GM12891 (cell line): ENCODE measurements at regions not wholly inside any gene's neighbourhood (a gene's known extent, or its start where the extent isn't known, plus 50 kb on each side); places are given as distances from the start of the nearest gene placed in this dataset.

Source experiments
- PAX5 ChIP-seq: IDR thresholded peaks from 2 replicates; pipeline ENCODE4 v1.6.1; 2011; ENCODE audit warnings: low read length, moderate library complexity, mild to moderate bottlenecking; ENCODE audit not compliant: insufficient read depth, severe bottlenecking
- POLR2A ChIP-seq: IDR thresholded peaks from 2 replicates; pipeline ENCODE4 v1.6.1; 2011; ENCODE audit warnings: low read depth, low read length, control low read depth
- POLR2AphosphoS5 ChIP-seq: IDR thresholded peaks from 2 replicates; pipeline ENCODE4 v1.6.1; 2011; ENCODE audit warnings: low read depth, low read length, control low read depth
- SPI1 ChIP-seq: IDR thresholded peaks from 2 replicates; pipeline ENCODE4 v1.6.1; 2011; ENCODE audit warnings: low read depth, low read length, control low read depth
- TAF1 ChIP-seq: IDR thresholded peaks from 2 replicates; pipeline ENCODE4 v1.6.1; 2011; ENCODE audit warnings: low read depth, low read length, control low read depth

GRCh38 chr14:104462651-104463630 is 116.6 kb upstream of the C14orf180 start:
- no peak for TF ChIP-seq POLR2A
- no peak for TF ChIP-seq POLR2AphosphoS5
- TF ChIP-seq SPI1, result no peak
- no peak for TF ChIP-seq TAF1
- no peak for TF ChIP-seq PAX5
